A549 (cell line): ENCODE measurements at regions not wholly inside any gene's neighbourhood (a gene's known extent, or its start where the extent isn't known, plus 50 kb on each side); places are given as distances from the start of the nearest gene placed in this dataset.

ENCODE experiments used
- ATAC-seq, 2 experiments: fragments of 200-7000 bp in 1 of 2; fragments of >200 bp in 1 of 2; cut with Nextera tagmentation in 1 of 2; cut with Tn5 transposase in 1 of 2; 3 replicates each; pipeline versions ENCODE4 v1.8.0 to v1.9.1; 2018 to 2020; ENCODE audit warnings: mild to moderate bottlenecking in 1 of 2, moderate library complexity in 1 of 2
- CTCF ChIA-PET: fragments of 300-600 bp; sonication (Branson Sonifier 250); formaldehyde crosslinking; extraction: SDS; loops from one replicate; lab custom pipeline; 2021; ENCODE audit warnings: antibody characterized with exemption, inconsistent platforms; lab: Yijun Ruan, JAX
- POLR2A ChIA-PET: fragments of 350-600 bp; formaldehyde crosslinking; extraction: SDS; loops from one replicate; lab custom pipeline; 2021; ENCODE audit warnings: antibody characterized with exemption, inconsistent platforms; lab: Yijun Ruan, JAX
- DNase-seq, 2 experiments: peaks; one replicate each; pipeline versions ENCODE4 v3.0.0 to v3.0.0-alpha.2; 2011 to 2016; ENCODE audit warnings: low read depth in 1 of 2, low spot score in 1 of 2
- FAIRE-seq: peaks from 2 replicates; lab custom pipeline; 2011; peaks lifted over from hg19 to GRCh38; lab: Jason Lieb, UNC
- H3K27ac ChIP-seq, 2 experiments: fragments of >200 bp; sonication (Bioruptor Twin); formaldehyde crosslinking; 3 replicates each; pipeline ENCODE4 v1.5.1; 2016 to 2017
- H3K4me1 ChIP-seq: fragments of >200 bp; sonication (Bioruptor Twin); formaldehyde crosslinking; 3 replicates; pipeline ENCODE4 v1.6.1; 2016
- H3K4me2 ChIP-seq: fragments of >200 bp; sonication (Bioruptor Twin); formaldehyde crosslinking; 3 replicates; pipeline ENCODE4 v1.6.1; 2016
- H3K4me3 ChIP-seq: fragments of >200 bp; sonication (Bioruptor Twin); formaldehyde crosslinking; 3 replicates; pipeline ENCODE4 v1.5.1; 2016
- H3K9me3 ChIP-seq: fragments of >200 bp; sonication (Bioruptor Twin); formaldehyde crosslinking; 3 replicates; pipeline ENCODE4 v1.6.1; 2016
- CHD2 ChIP-seq: fragments of 150-350 bp; IDR thresholded peaks from 2 replicates; pipeline ENCODE4 v1.6.1; 2014; ENCODE audit warnings: low read length; ENCODE audit not compliant: partially characterized antibody
- EHMT2 ChIP-seq: fragments of 200-600 bp; sonication (generic); IDR thresholded peaks from 2 replicates; pipeline ENCODE4 v1.6.1; 2016; ENCODE audit warnings: antibody characterized with exemption, low read depth, mild to moderate bottlenecking, moderate library complexity
- FOXS1 ChIP-seq: fragments of 250-450 bp; sonication (Bioruptor Pico); IDR thresholded peaks from 2 replicates; pipeline ENCODE4 v1.5.0; 2020; ENCODE audit warnings: mild to moderate bottlenecking, moderate library complexity
- HOXB13 ChIP-seq: fragments of 250-450 bp; sonication (Bioruptor Pico); IDR thresholded peaks from 2 replicates; pipeline ENCODE4 v1.5.0; 2020; ENCODE audit warnings: low read depth, mild to moderate bottlenecking, moderate library complexity
- HOXB5 ChIP-seq: fragments of 250-450 bp; sonication (Bioruptor Pico); IDR thresholded peaks from 2 replicates; pipeline ENCODE4 v1.5.0; 2020; ENCODE audit warnings: mild to moderate bottlenecking, moderate library complexity
- JUNB ChIP-seq: fragments of >200 bp; sonication (Bioruptor Twin); formaldehyde crosslinking; IDR thresholded peaks from 2 replicates; pipeline ENCODE4 v1.6.1; 2016
- KDM1A ChIP-seq: fragments of 200-600 bp; sonication (generic); IDR thresholded peaks from 2 replicates; pipeline ENCODE4 v1.6.1; 2016; ENCODE audit warnings: low read depth, mild to moderate bottlenecking
- MAFK ChIP-seq: fragments of 450-650 bp; IDR thresholded peaks from 2 replicates; pipeline ENCODE4 v1.6.1; 2014; ENCODE audit not compliant: partially characterized antibody
- MYC ChIP-seq: IDR thresholded peaks from 2 replicates; pipeline ENCODE4 v1.6.1; 2012; ENCODE audit warnings: mild to moderate bottlenecking, inconsistent platforms, low read length, improper control_type of control experiment, borderline replicate concordance
- NFE2L2 ChIP-seq: fragments of 150-350 bp; conservative IDR thresholded peaks from 2 replicates; pipeline ENCODE4 v1.6.1; 2014; ENCODE audit warnings: low read length
- SREBF2 ChIP-seq: fragments of 450-650 bp; IDR thresholded peaks from 2 replicates; pipeline ENCODE4 v1.6.1; 2014; ENCODE audit warnings: mild to moderate bottlenecking, moderate library complexity
- USF2 ChIP-seq: fragments of 450-650 bp; IDR thresholded peaks from 2 replicates; pipeline ENCODE4 v1.6.1; 2014; ENCODE audit warnings: antibody characterized with exemption
- ZC3H11A ChIP-seq: fragments of 450-650 bp; IDR thresholded peaks from 2 replicates; pipeline ENCODE4 v1.6.1; 2014; ENCODE audit warnings: antibody characterized with exemption, mild to moderate bottlenecking
- WGBS: methylation state at CpG from one replicate; pipeline ENCODE4 v1.1.6; 2017; ENCODE audit errors: missing lambda C conversion rate; 5-methylcytosine and 5-hydroxymethylcytosine counted together
- TF ChIP-seq, protein P1 (sequence below): IDR thresholded peaks from 2 replicates; pipeline ENCODE4 v1.6.1; 2012; ENCODE audit warnings: low read depth, borderline replicate concordance

GRCh38 chr9:89724659-89725058 is 119.8 kb downstream of the GADD45G start (continued):
- TF ChIP-seq USF2 (no peak), JUNB (no peak), KDM1A (no peak)
- TF ChIP-seq, protein P1, sequence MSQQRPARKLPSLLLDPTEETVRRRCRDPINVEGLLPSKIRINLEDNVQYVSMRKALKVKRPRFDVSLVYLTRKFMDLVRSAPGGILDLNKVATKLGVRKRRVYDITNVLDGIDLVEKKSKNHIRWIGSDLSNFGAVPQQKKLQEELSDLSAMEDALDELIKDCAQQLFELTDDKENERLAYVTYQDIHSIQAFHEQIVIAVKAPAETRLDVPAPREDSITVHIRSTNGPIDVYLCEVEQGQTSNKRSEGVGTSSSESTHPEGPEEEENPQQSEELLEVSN = no peak

- DNase-seq (no peak), ATAC-seq (no peak), FAIRE-seq (no peak)
- ChIA-PET CTCF (no interaction called here), POLR2A (no interaction called here)
- TF ChIP-seq MYC = no peak
- no peak for TF ChIP-seq HOXB13 (CRISPR knock-in tag)
- no peak for TF ChIP-seq FOXS1
- no peaks in the 10 kb centered on the region for H3K4me1 ChIP-seq
- H3K4me2 ChIP-seq = no peak overlapping the region
- no peaks in the 10 kb centered on the region for H3K9me3 ChIP-seq
- H3K27ac ChIP-seq = no peak overlapping the region
- H3K4me3 ChIP-seq = no peak overlapping the region
- WGBS = 74% methylated on average over 1 of the region's 1 CpG
These were observed 120.5 kb downstream of the GADD45G start for GRCh38 chr9:89725271-89725670.

GRCh38 chr9:89729954-89730530 is 125.2 kb downstream of the GADD45G start:
- ChIA-PET POLR2A (no interaction called here), CTCF (interaction anchor here (1.1 kb wide), 1 partner anchor 127 kb away, joined by 3 read pairs; no protein-coding TSS in a partner anchor)
- no peaks in the 10 kb centered on the region for H3K9me3 ChIP-seq
- 28% methylated on average over 5 of the region's 5 CpGs for WGBS
- no peak for TF ChIP-seq SREBF2
- TF ChIP-seq CHD2 = no peak
- ATAC-seq (no peak), DNase-seq (no peak), FAIRE-seq (no peak)
- no peak overlapping the region for H3K27ac ChIP-seq
- H3K4me3 ChIP-seq = no peak overlapping the region
- 0 out of 3 replicates have a peak, but pooled peaks cover 4% of the 10 kb centered on the region for H3K4me1 ChIP-seq
- no peak overlapping the region for H3K4me2 ChIP-seq

- no peaks in the 10 kb centered on the region for H3K9me3 ChIP-seq
- DNase-seq (no peak), FAIRE-seq (no peak), ATAC-seq (no peak)
- no peak overlapping the region for H3K4me2 ChIP-seq
- no peak overlapping the region for H3K4me3 ChIP-seq
- CTCF ChIA-PET = interaction anchor here (1.0 to 1.1 kb wide), 2 partner anchors 128 to 133 kb away, joined by 3 read pairs; no protein-coding TSS in a partner anchor
- POLR2A ChIA-PET = no interaction called here
- 70% methylated on average over 16 of the region's 17 CpGs for WGBS
- H3K4me1 ChIP-seq = 0 out of 3 replicates have a peak, but pooled peaks cover 4% of the 10 kb centered on the region
- TF ChIP-seq, protein P1 = no peak
- TF ChIP-seq HOXB13 (CRISPR knock-in tag) (no peak), NFE2L2 (no peak), HOXB5 (CRISPR knock-in tag) (no peak), ZC3H11A (no peak)
- H3K27ac ChIP-seq = no peak overlapping the region
These were observed 125.9 kb downstream of the GADD45G start for GRCh38 chr9:89730715-89731114.

GRCh38 chr9:89731262-89732182 is 126.7 kb downstream of the GADD45G start:
- Histone ChIP-seq H3K4me3 (no peak overlapping the region), H3K27ac (no peak overlapping the region), H3K4me1 (0 out of 3 replicates have a peak, but pooled peaks cover 4% of the 10 kb centered on the region), H3K9me3 (no peaks in the 10 kb centered on the region), H3K4me2 (no peak overlapping the region)
- 67% methylated on average over 9 of the region's 9 CpGs for WGBS
- no peak for TF ChIP-seq EHMT2
- TF ChIP-seq MAFK = peak; percentile 44
- TF ChIP-seq JUNB = no peak
- TF ChIP-seq, all 56 proteins: peak for 1
- DNase-seq (no peak), ATAC-seq (peak in 1 of 2 experiments; percentile 21; a peak in 1 of 6 replicates), FAIRE-seq (no peak)
- POLR2A ChIA-PET = no interaction called here
- CTCF ChIA-PET = interaction anchor here (1.0 to 1.6 kb wide), 6 partner anchors 21 to 368 kb away, joined by 3 to 4 read pairs (median 3); no protein-coding TSS in a partner anchor
